ENCODE measurements at regions not wholly inside any gene's neighbourhood (a gene's known extent, or its start where the extent isn't known, plus 50 kb on each side); places are given as distances from the start of the nearest gene placed in this dataset.

- no peak for TF ChIP-seq TCF4 (CRISPR knock-in tag; IDR thresholded peaks at IDR 0.05; ENCODE audit: borderline replicate concordance)
- no peak for TF ChIP-seq TSHZ2 (CRISPR knock-in tag; IDR thresholded peaks at IDR 0.05)
- no peak for TF ChIP-seq OSR1 (CRISPR knock-in tag; IDR thresholded peaks at IDR 0.05)
Measured at GRCh38 chr6:87922196-87922946, 125.3 kb upstream of the SPACA1 start.
